Neutrophil (primary cell): ENCODE measurements at regions not wholly inside any gene's neighbourhood (a gene's known extent, or its start where the extent isn't known, plus 50 kb on each side); places are given as distances from the start of the nearest gene placed in this dataset.

Experiments used
- H3K27ac ChIP-seq: fragments of 200-600 bp; sonication (generic); 2 replicates; pipeline ENCODE4 v1.5.1; 2016; ENCODE audit warnings: mild to moderate bottlenecking, moderate library complexity
- H3K27me3 ChIP-seq: fragments of 200-600 bp; sonication (generic); 2 replicates; pipeline ENCODE4 v1.6.0; 2016; ENCODE audit warnings: mild to moderate bottlenecking
- H3K36me3 ChIP-seq: fragments of 200-600 bp; sonication (generic); 2 replicates; pipeline ENCODE4 v1.5.1; 2017
- H3K4me1 ChIP-seq, 2 experiments: fragments of 200-600 bp in 1 of 2; sonication (generic) in 1 of 2; 1 replicate in 1 of 2; 2 replicates in 1 of 2; pipeline versions ENCODE4 v1.5.1 to v1.6.1; 2013 to 2016; ENCODE audit warnings: low read depth in 1 of 2, low read length in 1 of 2, mild to moderate bottlenecking in 1 of 2, moderate library complexity in 1 of 2; ENCODE audit not compliant: control insufficient read depth in 1 of 2, insufficient read depth in 1 of 2
- H3K4me3 ChIP-seq, 2 experiments: fragments of 200-600 bp in 1 of 2; sonication (generic) in 1 of 2; 1 replicate in 1 of 2; 2 replicates in 1 of 2; pipeline ENCODE4 v1.5.1; 2013 to 2016; ENCODE audit warnings: low read depth in 1 of 2, low read length in 1 of 2, mild to moderate bottlenecking in 1 of 2, moderate library complexity in 1 of 2
- H3K9me3 ChIP-seq: fragments of 200-600 bp; sonication (generic); 2 replicates; pipeline ENCODE4 v1.5.1; 2016
- CTCF ChIP-seq: fragments of 200-600 bp; sonication (generic); IDR thresholded peaks from 2 replicates; pipeline ENCODE4 v1.5.1; 2016; ENCODE audit warnings: antibody characterized with exemption

DNA sequence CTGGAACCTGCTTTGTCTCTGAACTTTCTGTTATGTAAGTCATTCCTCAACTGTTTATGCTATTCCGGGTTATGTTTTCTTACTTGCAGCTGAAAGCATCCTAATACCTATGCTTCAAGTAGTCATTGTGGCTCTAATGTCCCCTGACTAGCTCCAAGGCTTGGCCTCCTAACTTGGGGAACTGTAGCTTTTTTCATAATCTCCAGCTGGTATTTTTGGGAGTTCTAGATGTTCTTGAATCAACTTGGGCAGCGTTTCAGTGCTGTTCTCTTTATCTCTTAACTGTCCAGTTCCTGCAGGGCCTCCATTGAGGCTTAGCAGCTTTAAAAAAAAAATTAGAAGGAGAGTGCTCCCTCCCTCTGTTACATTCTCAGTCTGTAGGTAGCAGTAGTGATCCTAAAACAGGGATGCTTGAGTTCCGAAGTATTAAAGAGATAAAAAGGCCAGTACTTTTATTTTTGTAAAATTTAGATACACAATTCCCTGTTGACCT lies 100.0 kb upstream of the ACTBL2 start:
- no peaks in the 10 kb centered on the region for H3K36me3 ChIP-seq
- H3K4me3 ChIP-seq: no peak overlapping the region
- no peak for TF ChIP-seq CTCF
- no peaks in the 10 kb centered on the region for H3K27me3 ChIP-seq
- H3K27ac ChIP-seq: no peak overlapping the region
- H3K4me1 ChIP-seq: no peaks in the 10 kb centered on the region
- no peaks in the 10 kb centered on the region for H3K9me3 ChIP-seq

DNA sequence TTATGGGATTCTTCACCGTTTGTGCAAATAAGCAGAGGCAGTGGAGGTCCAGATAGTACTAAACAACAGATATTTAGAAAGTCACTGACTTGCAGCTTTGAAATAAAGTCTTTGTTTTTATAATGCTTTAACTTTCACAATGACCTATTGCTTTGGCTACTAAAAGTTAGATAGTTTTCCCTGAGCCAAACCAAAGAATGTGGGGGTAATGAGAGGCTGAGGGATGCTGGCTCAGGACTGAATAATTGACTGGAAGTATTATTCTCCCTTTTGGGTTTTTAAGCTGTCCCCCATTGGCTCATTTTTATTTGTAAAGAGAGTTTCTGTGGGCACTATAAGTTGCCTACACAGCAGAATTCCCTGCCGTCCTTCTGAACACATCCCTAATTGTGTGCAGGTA lies 99.2 kb upstream of the ACTBL2 start:
- Histone ChIP-seq H3K27ac (no peak overlapping the region), H3K27me3 (no peaks in the 10 kb centered on the region), H3K4me3 (no peak overlapping the region), H3K36me3 (no peaks in the 10 kb centered on the region), H3K4me1 (no peaks in the 10 kb centered on the region), H3K9me3 (no peaks in the 10 kb centered on the region)
- no peak for TF ChIP-seq CTCF

- Histone ChIP-seq H3K36me3 (no peaks in the 10 kb centered on the region), H3K9me3 (no peaks in the 10 kb centered on the region), H3K27me3 (no peaks in the 10 kb centered on the region), H3K4me1 (no peaks in the 10 kb centered on the region), H3K27ac (no peak overlapping the region), H3K4me3 (no peak overlapping the region)
- no peak for TF ChIP-seq CTCF
These were observed 98.6 kb upstream of the ACTBL2 start for GRCh38 chr5:57581222-57581621.

GRCh38 chr5:57577432-57578175 lies 95.0 kb upstream of the ACTBL2 start:
- H3K36me3 ChIP-seq: no peaks in the 10 kb centered on the region
- no peaks in the 10 kb centered on the region for H3K27me3 ChIP-seq
- no peak overlapping the region for H3K4me3 ChIP-seq
- no peak overlapping the region for H3K27ac ChIP-seq
- H3K4me1 ChIP-seq: no peaks in the 10 kb centered on the region
- no peak for TF ChIP-seq CTCF
- no peaks in the 10 kb centered on the region for H3K9me3 ChIP-seq

DNA sequence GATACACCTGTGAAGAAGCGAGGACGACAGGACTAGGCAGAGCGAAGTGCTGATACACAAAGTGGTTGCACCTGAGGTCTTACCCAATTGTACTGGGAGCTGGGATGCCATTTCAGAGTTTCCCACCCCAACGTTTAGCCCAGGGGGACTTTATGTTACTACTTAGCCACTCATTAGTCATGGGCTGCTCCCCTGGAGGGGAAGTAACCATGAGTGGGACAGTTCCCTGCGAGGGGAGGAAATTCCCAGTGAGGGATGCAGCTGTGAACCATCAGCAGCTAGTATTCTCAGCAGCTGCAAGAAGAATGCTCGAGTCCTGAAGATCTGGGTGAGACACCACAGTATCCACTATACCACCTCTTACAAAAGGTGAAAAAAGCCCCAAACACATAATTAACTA lies 93.7 kb upstream of the ACTBL2 start:
- Histone ChIP-seq H3K36me3 (no peaks in the 10 kb centered on the region), H3K27ac (no peak overlapping the region), H3K4me3 (no peak overlapping the region), H3K27me3 (no peaks in the 10 kb centered on the region), H3K9me3 (no peaks in the 10 kb centered on the region), H3K4me1 (no peaks in the 10 kb centered on the region)
- no peak for TF ChIP-seq CTCF
